VCaP (cell line): ENCODE measurements at regions not wholly inside any gene's neighbourhood (a gene's known extent, or its start where the extent isn't known, plus 50 kb on each side); places are given as distances from the start of the nearest gene placed in this dataset.

Experiments used
- H3K27ac ChIP-seq: fragments of 450-650 bp; 2 replicates; pipeline ENCODE4 v1.5.1; 2017
- TF ChIP-seq, protein P1 (sequence below): fragments of 450-650 bp; conservative IDR thresholded peaks from 2 replicates; pipeline ENCODE4 v1.5.1; 2017; ENCODE audit warnings: mild to moderate bottlenecking, moderate library complexity

DNA sequence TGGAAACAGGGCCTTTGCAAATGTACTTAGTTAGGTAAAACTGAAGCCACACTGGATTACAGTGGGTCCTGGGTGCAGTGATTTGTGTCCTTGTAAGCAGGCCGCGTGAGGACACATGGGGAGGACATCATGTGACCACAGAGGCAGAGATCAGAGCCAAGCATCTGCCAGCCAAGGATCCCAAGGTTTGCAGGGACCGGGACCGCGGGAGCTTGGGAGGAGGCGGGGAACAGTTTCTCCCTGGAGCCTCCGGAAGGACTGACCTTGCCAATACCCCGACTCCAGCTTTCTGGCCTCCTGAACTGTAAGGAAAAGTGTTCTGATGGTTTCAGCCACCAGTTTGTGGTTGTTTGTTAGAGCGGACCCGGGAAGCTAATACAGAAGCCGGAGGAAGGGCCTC lies 500.9 kb downstream of the PREX1 start:
- TF ChIP-seq, protein P1, sequence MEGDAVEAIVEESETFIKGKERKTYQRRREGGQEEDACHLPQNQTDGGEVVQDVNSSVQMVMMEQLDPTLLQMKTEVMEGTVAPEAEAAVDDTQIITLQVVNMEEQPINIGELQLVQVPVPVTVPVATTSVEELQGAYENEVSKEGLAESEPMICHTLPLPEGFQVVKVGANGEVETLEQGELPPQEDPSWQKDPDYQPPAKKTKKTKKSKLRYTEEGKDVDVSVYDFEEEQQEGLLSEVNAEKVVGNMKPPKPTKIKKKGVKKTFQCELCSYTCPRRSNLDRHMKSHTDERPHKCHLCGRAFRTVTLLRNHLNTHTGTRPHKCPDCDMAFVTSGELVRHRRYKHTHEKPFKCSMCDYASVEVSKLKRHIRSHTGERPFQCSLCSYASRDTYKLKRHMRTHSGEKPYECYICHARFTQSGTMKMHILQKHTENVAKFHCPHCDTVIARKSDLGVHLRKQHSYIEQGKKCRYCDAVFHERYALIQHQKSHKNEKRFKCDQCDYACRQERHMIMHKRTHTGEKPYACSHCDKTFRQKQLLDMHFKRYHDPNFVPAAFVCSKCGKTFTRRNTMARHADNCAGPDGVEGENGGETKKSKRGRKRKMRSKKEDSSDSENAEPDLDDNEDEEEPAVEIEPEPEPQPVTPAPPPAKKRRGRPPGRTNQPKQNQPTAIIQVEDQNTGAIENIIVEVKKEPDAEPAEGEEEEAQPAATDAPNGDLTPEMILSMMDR, result no peak
- H3K27ac ChIP-seq, result no peak overlapping the region

DNA sequence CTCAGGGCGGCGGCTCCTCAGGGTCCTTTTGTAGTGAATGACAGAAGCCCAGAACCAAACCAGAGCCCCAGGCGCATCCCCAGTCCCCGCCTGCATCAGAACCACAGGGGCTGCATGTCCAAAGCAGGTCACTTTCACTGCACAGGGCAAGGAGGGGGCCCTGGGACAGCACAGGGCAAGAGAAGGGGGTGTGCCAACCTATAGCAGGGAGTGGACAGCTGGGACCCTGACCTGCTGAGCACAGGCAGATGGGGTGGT lies 501.4 kb downstream of the PREX1 start:
- H3K27ac ChIP-seq, result no peak overlapping the region
- TF ChIP-seq, protein P1, result no peak

DNA sequence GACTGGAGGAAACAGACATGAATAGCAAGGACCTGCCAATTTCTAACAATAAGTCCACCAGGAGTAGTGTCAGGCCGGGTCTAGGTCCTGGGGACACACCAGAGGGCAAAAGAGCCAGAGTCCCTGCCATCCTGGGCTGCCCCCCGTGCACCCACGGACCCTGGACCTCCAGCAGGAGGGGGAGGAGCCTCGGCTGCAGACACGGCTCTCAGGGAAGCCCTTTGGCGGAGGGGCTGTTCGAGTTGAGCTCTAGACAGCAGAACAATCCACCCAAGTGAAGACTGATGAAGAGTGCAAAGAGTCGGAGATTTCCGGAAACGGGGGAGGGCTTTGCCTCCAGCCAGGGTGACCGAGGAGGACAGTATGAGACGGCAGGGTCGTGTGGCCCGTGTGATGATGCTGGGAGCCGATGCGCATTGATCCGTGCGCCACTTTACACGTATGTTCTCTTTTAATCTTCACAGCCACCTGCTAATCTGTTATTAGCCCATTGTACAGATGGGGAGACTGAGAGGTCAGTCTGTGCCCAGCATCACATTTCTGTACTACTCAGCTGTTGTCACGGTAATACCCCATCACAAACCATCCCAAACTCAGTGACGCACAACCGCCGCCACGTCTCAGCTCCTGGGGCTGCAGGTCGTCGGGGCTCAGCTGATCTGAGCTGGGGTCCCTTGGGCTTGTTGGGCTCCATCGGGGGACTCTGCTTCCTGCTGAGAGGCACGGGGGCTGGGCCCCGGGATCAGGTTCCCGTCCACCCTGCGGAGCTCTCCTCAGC lies 502.0 kb downstream of the PREX1 start:
- TF ChIP-seq, protein P1, result no peak
- H3K27ac ChIP-seq, result no peak overlapping the region

DNA sequence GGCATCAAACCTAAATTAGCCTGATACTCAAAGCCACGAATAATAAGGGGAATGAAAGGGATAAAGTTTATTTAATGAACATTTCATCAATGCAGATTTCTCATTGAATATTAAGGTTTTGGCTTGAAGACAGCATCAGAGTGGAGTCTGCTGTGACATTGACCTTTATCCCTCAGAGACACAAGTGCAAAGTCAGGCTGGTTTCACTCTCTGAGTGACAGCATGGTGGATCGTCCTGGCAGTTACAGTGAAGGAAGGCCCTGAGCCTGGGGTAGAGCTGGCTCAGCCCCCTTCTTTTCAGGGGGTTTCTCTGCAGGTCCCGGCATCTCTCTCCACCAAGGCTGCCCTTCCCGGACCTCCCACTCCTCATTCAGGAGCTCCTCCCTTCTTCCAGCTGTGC lies 503.1 kb downstream of the PREX1 start:
- no peak overlapping the region for H3K27ac ChIP-seq
- TF ChIP-seq, protein P1, result no peak

DNA sequence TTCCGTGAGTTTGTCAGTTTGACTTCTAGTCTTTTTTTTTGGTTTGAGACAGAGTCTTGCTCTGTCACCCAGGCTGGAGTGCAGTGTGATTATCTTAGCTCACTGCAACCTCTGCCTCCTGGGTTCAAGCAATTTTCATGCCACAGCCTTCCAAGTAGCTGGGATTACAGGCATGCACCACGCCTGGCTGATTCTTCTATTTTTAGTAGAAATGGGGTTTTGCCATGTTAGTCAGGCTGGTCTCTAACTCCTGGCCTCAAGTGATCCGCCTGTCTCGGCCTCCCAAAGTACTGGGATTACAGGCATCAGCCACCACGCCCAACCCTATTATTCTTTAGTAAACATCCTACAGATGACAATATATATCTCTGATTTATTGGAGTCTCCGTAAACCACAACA lies 506.5 kb downstream of the PREX1 start:
- H3K27ac ChIP-seq, result no peak overlapping the region
- TF ChIP-seq, protein P1, result no peak

DNA sequence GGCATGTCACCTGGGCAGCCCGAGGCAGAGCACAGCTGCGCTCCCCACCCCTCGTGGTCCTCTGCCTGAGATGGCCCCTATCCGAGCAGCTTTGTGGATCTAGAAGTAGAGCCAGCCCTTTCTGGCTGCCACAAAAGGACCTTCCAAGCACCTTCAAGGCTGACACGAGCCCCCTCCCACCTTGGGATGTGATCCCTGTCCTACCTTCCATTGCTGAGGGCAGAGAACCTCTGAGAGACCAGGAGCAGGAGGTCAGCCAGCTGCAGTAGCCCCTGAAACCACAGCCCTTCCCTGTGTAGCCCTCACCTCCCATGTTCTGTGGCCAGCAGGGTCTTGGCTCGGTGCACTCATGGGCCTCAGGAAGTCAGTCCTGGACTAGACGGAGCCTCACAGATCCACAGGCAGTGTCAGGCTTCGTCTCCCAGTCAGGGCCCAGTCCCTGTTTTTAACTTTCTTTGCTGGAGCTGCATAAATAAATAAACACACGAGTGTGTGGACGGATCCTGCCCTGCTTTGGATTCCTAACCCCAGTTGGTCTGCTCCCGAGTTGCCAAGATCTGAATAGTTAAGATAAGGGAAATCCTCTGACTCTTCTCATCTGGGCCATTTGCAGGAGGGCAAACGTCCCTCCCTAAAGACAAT lies 507.7 kb downstream of the PREX1 start:
- TF ChIP-seq, protein P1, result no peak
- H3K27ac ChIP-seq, result no peak overlapping the region

DNA sequence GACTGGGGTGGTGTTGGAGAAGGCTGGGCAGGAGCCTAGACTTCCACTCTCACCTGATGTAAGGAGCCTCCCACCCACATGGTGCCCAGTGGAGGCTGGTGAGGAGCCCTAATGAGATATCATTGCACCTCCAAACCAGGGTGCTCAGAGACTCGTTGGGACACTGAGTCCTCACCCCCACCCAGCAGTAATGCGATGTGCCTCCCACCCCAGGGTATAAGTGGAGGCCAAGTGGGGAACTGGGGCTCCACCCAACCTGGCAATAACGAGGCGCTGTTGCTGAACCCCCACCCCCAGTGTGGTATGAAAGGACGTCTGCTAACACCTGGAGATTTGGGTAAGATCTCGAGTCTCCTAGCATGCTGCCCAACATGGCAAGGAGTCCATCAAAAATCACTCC lies 510.2 kb downstream of the PREX1 start:
- TF ChIP-seq, protein P1, result no peak
- H3K27ac ChIP-seq, result no peak overlapping the region
